ENCODE measurements at regions not wholly inside any gene's neighbourhood (a gene's known extent, or its start where the extent isn't known, plus 50 kb on each side); places are given as distances from the start of the nearest gene placed in this dataset.

DNA sequence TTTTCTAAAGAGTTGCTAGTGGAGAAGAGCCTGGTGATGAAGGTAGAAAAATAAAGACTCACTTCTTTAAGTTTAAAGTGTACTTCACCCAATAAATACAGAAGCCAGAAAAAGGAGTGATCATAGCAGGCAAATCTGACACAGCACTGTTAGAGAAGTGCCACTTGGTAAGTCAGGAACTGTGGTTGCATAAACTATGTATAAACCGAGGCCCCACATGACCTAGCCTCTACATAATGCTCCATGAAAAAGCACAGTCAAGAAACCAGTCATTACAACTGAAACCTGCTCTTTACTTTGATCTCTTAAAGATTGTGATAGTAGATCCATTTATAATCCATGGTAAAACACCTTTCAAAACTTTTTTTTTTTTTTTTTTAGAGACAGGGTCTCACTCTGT lies 172.1 kb upstream of the PHYHIPL start:
- TF ChIP-seq, protein P1, sequence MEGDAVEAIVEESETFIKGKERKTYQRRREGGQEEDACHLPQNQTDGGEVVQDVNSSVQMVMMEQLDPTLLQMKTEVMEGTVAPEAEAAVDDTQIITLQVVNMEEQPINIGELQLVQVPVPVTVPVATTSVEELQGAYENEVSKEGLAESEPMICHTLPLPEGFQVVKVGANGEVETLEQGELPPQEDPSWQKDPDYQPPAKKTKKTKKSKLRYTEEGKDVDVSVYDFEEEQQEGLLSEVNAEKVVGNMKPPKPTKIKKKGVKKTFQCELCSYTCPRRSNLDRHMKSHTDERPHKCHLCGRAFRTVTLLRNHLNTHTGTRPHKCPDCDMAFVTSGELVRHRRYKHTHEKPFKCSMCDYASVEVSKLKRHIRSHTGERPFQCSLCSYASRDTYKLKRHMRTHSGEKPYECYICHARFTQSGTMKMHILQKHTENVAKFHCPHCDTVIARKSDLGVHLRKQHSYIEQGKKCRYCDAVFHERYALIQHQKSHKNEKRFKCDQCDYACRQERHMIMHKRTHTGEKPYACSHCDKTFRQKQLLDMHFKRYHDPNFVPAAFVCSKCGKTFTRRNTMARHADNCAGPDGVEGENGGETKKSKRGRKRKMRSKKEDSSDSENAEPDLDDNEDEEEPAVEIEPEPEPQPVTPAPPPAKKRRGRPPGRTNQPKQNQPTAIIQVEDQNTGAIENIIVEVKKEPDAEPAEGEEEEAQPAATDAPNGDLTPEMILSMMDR (IDR thresholded peaks at IDR 0.05; ENCODE audit: low read depth, low read length) = no peak
- no peak for TF ChIP-seq EZH2phosphoT487 (IDR thresholded peaks at IDR 0.05; ENCODE audit: low read depth)

Measured in OCI-LY3 (cell line).